ENCODE measurements at regions not wholly inside any gene's neighbourhood (a gene's known extent, or its start where the extent isn't known, plus 50 kb on each side); places are given as distances from the start of the nearest gene placed in this dataset.
A peak's percentile ranks its signal among the peaks of the same experiment; 100 is the strongest.

GRCh38 chr12:131592972-131593371 lies 117.9 kb upstream of the SFSWAP start:
- H3K4me1 ChIP-seq = peaks cover 0 to 7% of the 10 kb centered on the region in 2 donors
- 23 to 34% methylated on average over 6 of the region's 6 CpGs for WGBS, 2 donors
- DNase-seq = peak in 1 of 2 donors; percentile 9
- no peaks in the 10 kb centered on the region for H3K9me3 ChIP-seq
- TF ChIP-seq POLR2A (IDR thresholded peaks at IDR 0.05) = no peak
- TF ChIP-seq, protein P1, sequence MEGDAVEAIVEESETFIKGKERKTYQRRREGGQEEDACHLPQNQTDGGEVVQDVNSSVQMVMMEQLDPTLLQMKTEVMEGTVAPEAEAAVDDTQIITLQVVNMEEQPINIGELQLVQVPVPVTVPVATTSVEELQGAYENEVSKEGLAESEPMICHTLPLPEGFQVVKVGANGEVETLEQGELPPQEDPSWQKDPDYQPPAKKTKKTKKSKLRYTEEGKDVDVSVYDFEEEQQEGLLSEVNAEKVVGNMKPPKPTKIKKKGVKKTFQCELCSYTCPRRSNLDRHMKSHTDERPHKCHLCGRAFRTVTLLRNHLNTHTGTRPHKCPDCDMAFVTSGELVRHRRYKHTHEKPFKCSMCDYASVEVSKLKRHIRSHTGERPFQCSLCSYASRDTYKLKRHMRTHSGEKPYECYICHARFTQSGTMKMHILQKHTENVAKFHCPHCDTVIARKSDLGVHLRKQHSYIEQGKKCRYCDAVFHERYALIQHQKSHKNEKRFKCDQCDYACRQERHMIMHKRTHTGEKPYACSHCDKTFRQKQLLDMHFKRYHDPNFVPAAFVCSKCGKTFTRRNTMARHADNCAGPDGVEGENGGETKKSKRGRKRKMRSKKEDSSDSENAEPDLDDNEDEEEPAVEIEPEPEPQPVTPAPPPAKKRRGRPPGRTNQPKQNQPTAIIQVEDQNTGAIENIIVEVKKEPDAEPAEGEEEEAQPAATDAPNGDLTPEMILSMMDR (IDR thresholded peaks at IDR 0.05) = no peak
- no peak overlapping the region for H3K27ac ChIP-seq
- intact Hi-C loops (cut with DNase I) = no loop called here
- no peaks in the 10 kb centered on the region for H3K36me3 ChIP-seq
- H3K27me3 ChIP-seq = no peaks in the 10 kb centered on the region
- H3K4me3 ChIP-seq (replicated peaks in 1 of 3) = no peak overlapping the region

GRCh38 chr12:131593406-131593805 lies 117.5 kb upstream of the SFSWAP start:
- 37 to 47% methylated on average over 3 of the region's 3 CpGs for WGBS, 2 donors
- Histone ChIP-seq H3K27me3 (no peaks in the 10 kb centered on the region), H3K9me3 (no peaks in the 10 kb centered on the region), H3K4me3 (replicated peaks in 1 of 3) (no peak overlapping the region), H3K36me3 (no peaks in the 10 kb centered on the region), H3K4me1 (peaks cover 0 to 7% of the 10 kb centered on the region in 2 donors), H3K27ac (no peak overlapping the region)
- no peak for DNase-seq
- intact Hi-C loops (cut with DNase I) = no loop called here
- no peak for TF ChIP-seq POLR2A (IDR thresholded peaks at IDR 0.05)
- TF ChIP-seq, protein P1 (IDR thresholded peaks at IDR 0.05) = no peak

GRCh38 chr12:131596115-131596514 lies 114.8 kb upstream of the SFSWAP start:
- H3K9me3 ChIP-seq = no peaks in the 10 kb centered on the region
- no peak for TF ChIP-seq POLR2A (IDR thresholded peaks at IDR 0.05)
- TF ChIP-seq, protein P1 (IDR thresholded peaks at IDR 0.05) = no peak
- no peak overlapping the region for H3K27ac ChIP-seq
- H3K4me3 ChIP-seq (replicated peaks in 1 of 3) = no peak overlapping the region
- 74 to 77% methylated on average over 5 of the region's 5 CpGs for WGBS, 2 donors
- intact Hi-C loops (cut with DNase I) = no loop called here
- H3K27me3 ChIP-seq = no peaks in the 10 kb centered on the region
- peaks cover 0 to 7% of the 10 kb centered on the region in 2 donors for H3K4me1 ChIP-seq
- no peaks in the 10 kb centered on the region for H3K36me3 ChIP-seq
- DNase-seq = no peak

- WGBS, 2 donors = 62 to 72% methylated on average over 7 of the region's 7 CpGs
- no peaks in the 10 kb centered on the region for H3K27me3 ChIP-seq
- DNase-seq = no peak
These were observed 113.6 kb upstream of the SFSWAP start for GRCh38 chr12:131597333-131597732.

DNA sequence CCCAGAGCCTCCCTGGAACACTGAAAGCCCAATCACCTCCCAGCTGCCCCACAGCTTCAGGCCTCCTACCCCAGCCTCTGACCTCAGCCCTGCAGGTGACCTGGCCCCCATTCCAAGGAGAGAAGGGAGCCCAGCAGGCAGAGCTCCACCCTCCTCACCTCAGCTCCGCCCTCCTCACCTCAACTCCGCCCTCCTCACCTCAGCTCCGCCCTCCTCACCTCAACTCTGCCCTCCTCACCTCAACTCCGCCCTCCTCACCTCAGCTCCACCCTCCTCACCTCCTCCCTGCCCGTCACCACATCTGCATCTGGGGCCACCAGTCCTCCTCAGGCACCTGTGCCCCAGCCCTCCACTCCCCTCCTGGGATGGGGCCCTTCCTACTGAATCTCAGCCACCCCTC lies 112.2 kb upstream of the SFSWAP start:
- TF ChIP-seq, protein P1 (IDR thresholded peaks at IDR 0.05) = no peak
- TF ChIP-seq POLR2A (IDR thresholded peaks at IDR 0.05) = no peak
- WGBS, 2 donors = 71 to 77% methylated on average over 5 of the region's 5 CpGs
- H3K36me3 ChIP-seq = no peaks in the 10 kb centered on the region

More at GRCh38 chr12:131597333-131597732, 113.6 kb upstream of the SFSWAP start:
- no peak for TF ChIP-seq POLR2A (IDR thresholded peaks at IDR 0.05)
- TF ChIP-seq, protein P1 (IDR thresholded peaks at IDR 0.05) = no peak
- Histone ChIP-seq H3K4me1 (peaks cover 0 to 7% of the 10 kb centered on the region in 2 donors), H3K4me3 (replicated peaks in 1 of 3) (no peak overlapping the region), H3K9me3 (no peaks in the 10 kb centered on the region), H3K27ac (no peak overlapping the region), H3K36me3 (no peaks in the 10 kb centered on the region)
- intact Hi-C loops (cut with DNase I) = no loop called here

More for the DNA sequence above, 112.2 kb upstream of the SFSWAP start:
- Histone ChIP-seq H3K4me3 (replicated peaks in 1 of 3) (no peak overlapping the region), H3K4me1 (no peaks in the 10 kb centered on the region), H3K9me3 (no peaks in the 10 kb centered on the region), H3K27me3 (no peaks in the 10 kb centered on the region), H3K27ac (no peak overlapping the region)
- intact Hi-C loops (cut with DNase I) = no loop called here
- no peak for DNase-seq
